Activated CD8-positive, alpha-beta memory T cell treated with anti-CD3 and anti-CD28 coated beads, Interleukin-2, amount 50 U/mL, for 4 hours (primary cell): ENCODE measurements at regions not wholly inside any gene's neighbourhood (a gene's known extent, or its start where the extent isn't known, plus 50 kb on each side); places are given as distances from the start of the nearest gene placed in this dataset.

Source experiments
- DNase-seq: peaks from one replicate; pipeline ENCODE4 v3.0.0-alpha.2; 2020

- DNase-seq: no peak
Measured at GRCh38 chr22:22035771-22036314, 53.3 kb upstream of the TOP3B start.

DNA sequence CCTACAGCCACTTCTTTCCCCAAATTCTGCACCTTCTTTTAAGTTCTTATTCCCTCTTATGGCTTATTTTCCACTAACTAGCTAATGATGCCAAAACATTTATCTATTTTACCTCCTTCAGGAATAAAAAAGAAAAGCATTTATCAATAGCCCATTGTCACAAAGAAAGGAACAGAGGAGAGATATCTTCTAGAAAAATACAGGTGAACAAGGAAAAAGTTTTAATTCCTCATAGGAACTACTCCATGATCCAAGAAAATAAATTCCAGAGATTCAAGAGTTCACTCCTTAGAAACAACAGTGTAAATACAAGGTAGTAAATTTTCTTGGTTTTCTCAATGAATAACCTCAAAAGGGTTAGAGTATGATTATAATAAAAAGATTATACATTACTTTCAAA is 52.6 kb upstream of the TOP3B start:
- no peak for DNase-seq

- DNase-seq: no peak
Measured at GRCh38 chr22:22034469-22035132, 52.0 kb upstream of the TOP3B start.

- no peak for DNase-seq
Measured at GRCh38 chr22:22033803-22034468, 51.3 kb upstream of the TOP3B start.

DNA sequence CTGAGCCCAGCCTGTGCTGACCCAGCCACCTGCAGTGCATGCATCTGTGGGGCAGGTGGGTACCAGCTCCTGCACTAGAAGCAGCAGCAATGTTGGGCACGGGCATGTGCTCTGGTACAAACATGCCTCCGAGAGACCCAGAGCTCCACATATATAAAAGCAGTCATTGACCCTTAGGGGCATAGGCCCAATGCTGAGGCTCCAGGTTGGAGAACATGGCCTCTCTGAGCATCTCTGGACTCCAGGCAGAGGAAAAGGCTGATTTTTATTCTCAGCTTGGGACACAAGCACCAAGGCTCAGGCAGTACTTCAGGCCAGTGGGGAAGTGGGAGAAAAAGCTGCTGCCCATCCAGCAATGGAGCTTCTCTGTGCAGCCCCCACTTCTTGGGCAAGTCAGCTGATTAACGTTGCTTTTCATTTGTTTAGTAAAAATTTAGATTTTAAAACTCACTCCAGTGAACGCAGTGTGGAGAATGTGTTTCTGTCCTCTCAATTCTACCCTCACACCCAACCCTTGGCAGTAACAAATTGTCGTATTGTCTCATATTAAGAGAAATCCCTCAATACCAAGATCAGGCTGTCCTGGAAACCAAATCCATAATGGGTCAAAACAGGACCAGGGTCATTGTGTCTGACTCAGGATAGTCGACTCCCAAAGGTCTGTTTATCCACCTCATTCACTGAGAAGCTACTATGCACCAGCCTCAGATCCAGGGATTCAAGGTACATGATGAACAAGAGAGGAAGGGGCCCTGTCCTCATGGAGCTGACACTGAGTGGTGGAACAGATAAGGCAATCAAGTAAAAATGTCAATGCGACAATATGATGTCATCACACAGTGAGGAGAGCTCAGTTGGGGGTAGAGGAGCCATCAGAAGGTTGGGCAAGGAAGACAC is 50.6 kb upstream of the TOP3B start:
- no peak for DNase-seq

- DNase-seq: no peak
Measured at GRCh38 chr22:22032099-22032905, 49.7 kb upstream of the TOP3B start.
